Fibroblast of mammary gland (primary cell): ENCODE measurements at regions not wholly inside any gene's neighbourhood (a gene's known extent, or its start where the extent isn't known, plus 50 kb on each side); places are given as distances from the start of the nearest gene placed in this dataset.

ENCODE experiments used
- DNase-seq: peaks from one replicate; pipeline ENCODE4 v3.0.0-alpha.2; 2010; ENCODE audit warnings: low read depth
- H3K4me3 ChIP-seq: 2 replicates; pipeline ENCODE4 v1.5.1; 2011; ENCODE audit warnings: low read depth, mild to moderate bottlenecking, low read length, moderate library complexity; ENCODE audit not compliant: control insufficient read depth
- TF ChIP-seq, protein P1 (sequence below): conservative IDR thresholded peaks from 2 replicates; pipeline ENCODE4 v1.5.1; 2011; ENCODE audit warnings: low read depth, low read length, inconsistent platforms; ENCODE audit not compliant: control insufficient read depth, insufficient read depth

DNA sequence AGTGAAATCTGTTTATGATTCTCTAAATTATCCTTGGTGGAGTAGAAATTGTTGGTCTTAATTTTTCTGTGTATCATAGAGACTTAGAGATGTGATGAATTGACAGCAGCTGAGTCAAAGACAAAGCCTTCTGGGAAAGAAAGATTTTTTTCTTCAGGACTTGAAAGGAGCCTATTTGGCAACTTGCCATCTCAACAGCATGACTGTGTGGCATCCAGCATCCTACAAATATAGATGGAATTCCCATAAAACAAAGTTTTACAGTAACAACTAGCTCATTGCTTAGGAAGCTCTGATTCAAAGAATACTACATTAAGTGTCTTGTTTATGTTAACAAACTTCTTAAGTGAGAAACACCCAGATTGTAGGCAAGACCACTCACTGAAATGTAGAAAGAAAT lies 79.2 kb upstream of the SETBP1 start:
- TF ChIP-seq, protein P1, sequence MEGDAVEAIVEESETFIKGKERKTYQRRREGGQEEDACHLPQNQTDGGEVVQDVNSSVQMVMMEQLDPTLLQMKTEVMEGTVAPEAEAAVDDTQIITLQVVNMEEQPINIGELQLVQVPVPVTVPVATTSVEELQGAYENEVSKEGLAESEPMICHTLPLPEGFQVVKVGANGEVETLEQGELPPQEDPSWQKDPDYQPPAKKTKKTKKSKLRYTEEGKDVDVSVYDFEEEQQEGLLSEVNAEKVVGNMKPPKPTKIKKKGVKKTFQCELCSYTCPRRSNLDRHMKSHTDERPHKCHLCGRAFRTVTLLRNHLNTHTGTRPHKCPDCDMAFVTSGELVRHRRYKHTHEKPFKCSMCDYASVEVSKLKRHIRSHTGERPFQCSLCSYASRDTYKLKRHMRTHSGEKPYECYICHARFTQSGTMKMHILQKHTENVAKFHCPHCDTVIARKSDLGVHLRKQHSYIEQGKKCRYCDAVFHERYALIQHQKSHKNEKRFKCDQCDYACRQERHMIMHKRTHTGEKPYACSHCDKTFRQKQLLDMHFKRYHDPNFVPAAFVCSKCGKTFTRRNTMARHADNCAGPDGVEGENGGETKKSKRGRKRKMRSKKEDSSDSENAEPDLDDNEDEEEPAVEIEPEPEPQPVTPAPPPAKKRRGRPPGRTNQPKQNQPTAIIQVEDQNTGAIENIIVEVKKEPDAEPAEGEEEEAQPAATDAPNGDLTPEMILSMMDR: no peak
- peak; percentile 85 for DNase-seq
- no peak overlapping the region for H3K4me3 ChIP-seq

DNA sequence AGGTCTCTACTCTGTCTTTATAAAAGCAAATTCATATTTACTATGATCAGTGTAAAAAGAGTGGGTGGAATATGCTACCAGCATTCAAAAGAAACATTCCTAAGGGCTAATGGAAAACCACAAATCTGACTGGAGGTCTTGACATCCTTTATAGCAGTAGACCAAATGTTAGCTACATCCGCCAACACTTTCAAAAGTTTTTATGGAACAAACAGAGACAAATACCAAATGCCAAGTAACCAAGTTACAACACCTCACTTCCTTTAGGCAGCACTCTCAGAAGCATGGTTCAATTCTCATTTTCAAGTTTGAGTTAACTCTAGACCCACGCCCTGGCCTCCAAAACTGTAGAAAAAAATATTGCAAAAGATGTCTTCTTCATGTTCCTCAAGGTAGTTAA lies 78.3 kb upstream of the SETBP1 start:
- TF ChIP-seq, protein P1: no peak
- no peak overlapping the region for H3K4me3 ChIP-seq
- peak; percentile 72 for DNase-seq

- TF ChIP-seq, protein P1: no peak
- DNase-seq: peak; percentile 39
- H3K4me3 ChIP-seq: no peak overlapping the region
These were observed 77.8 kb upstream of the SETBP1 start for GRCh38 chr18:44602845-44603244.

GRCh38 chr18:44609181-44609941 lies 71.3 kb upstream of the SETBP1 start:
- TF ChIP-seq, protein P1: no peak
- H3K4me3 ChIP-seq: no peak overlapping the region
- no peak for DNase-seq

DNA sequence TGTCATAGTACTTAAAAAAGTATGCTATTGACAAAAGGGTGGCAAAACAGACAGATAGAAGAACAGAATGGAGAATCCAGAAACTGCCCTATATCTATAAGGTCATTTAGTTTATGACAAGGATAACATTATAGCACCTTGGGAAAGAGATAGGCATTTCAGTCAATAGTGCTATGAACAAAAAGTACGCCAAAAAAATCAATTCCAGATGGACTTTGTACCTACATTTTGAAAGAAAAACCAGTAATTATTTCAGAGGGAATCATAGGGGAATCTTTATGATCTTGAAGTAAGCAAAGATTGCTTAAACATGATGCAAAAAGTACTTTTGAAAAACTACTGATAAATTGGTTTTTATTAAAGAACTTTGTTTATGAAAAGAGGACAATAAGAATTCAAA lies 59.9 kb upstream of the SETBP1 start:
- TF ChIP-seq, protein P1: no peak
- no peak overlapping the region for H3K4me3 ChIP-seq
- DNase-seq: no peak

GRCh38 chr18:44624052-44624451 lies 56.6 kb upstream of the SETBP1 start:
- TF ChIP-seq, protein P1: no peak
- no peak for DNase-seq
- no peak overlapping the region for H3K4me3 ChIP-seq
